ENCODE measurements at regions not wholly inside any gene's neighbourhood (a gene's known extent, or its start where the extent isn't known, plus 50 kb on each side); places are given as distances from the start of the nearest gene placed in this dataset.

- TF ChIP-seq EGR1 (IDR thresholded peaks at IDR 0.05; ENCODE audit: borderline replicate concordance, low read depth, low read length): no peak
- no peak for TF ChIP-seq BCL11A (IDR thresholded peaks at IDR 0.05; ENCODE audit: low read depth in 2 of 2, low read length in 2 of 2)
- TF ChIP-seq KDM4A (IDR thresholded peaks at IDR 0.05; ENCODE audit: low read depth, low read length, severe bottlenecking): no peak
Measured at GRCh38 chrX:80206647-80207046, 192.1 kb downstream of the TBX22 start (continued).
